ENCODE measurements at regions not wholly inside any gene's neighbourhood (a gene's known extent, or its start where the extent isn't known, plus 50 kb on each side); places are given as distances from the start of the nearest gene placed in this dataset.
"Not testable (repeated sequence)": the region's sequence is repeated elsewhere in the genome, so short reads cannot be mapped to it uniquely, and the experiment has no call there.

- ATAC-seq (ENCODE audit: low read depth) (no peak), DNase-seq (ENCODE audit: low spot score) (no peak)
- TF ChIP-seq CTCF (IDR thresholded peaks at IDR 0.05; ENCODE audit: poor library complexity, severe bottlenecking): no peak
- Histone ChIP-seq H3K36me3 (ENCODE audit: low read depth) (no peaks in the 10 kb centered on the region), H3K4me1 (ENCODE audit: insufficient read depth, poor library complexity, severe bottlenecking) (no peaks in the 10 kb centered on the region), H3K27ac (ENCODE audit: poor library complexity, severe bottlenecking) (no peak overlapping the region), H3K9me3 (ENCODE audit: severe bottlenecking) (no peaks in the 10 kb centered on the region), H3K27me3 (ENCODE audit: insufficient read depth, poor library complexity, severe bottlenecking) (no peaks in the 10 kb centered on the region), H3K4me3 (ENCODE audit: severe bottlenecking) (no peak overlapping the region)
These were observed 607.8 kb upstream of the HS3ST1 start for GRCh38 chr4:12036450-12036849.

GRCh38 chr4:12028258-12028657, 599.6 kb upstream of the HS3ST1 start:
- no peak overlapping the region for H3K27ac ChIP-seq (ENCODE audit: poor library complexity, severe bottlenecking)
- H3K4me3 ChIP-seq (ENCODE audit: severe bottlenecking): no peak overlapping the region
- TF ChIP-seq CTCF (IDR thresholded peaks at IDR 0.05; ENCODE audit: poor library complexity, severe bottlenecking): no peak
- no peaks in the 10 kb centered on the region for H3K9me3 ChIP-seq (ENCODE audit: severe bottlenecking)
- H3K36me3 ChIP-seq (ENCODE audit: low read depth): no peaks in the 10 kb centered on the region
- H3K27me3 ChIP-seq (ENCODE audit: insufficient read depth, poor library complexity, severe bottlenecking): no peaks in the 10 kb centered on the region
- no peak for DNase-seq (ENCODE audit: low spot score)
- no peak for ATAC-seq (ENCODE audit: low read depth)
- no peaks in the 10 kb centered on the region for H3K4me1 ChIP-seq (ENCODE audit: insufficient read depth, poor library complexity, severe bottlenecking)

- Histone ChIP-seq H3K4me3 (ENCODE audit: severe bottlenecking) (no peak overlapping the region), H3K4me1 (ENCODE audit: insufficient read depth, poor library complexity, severe bottlenecking) (no peaks in the 10 kb centered on the region), H3K27me3 (ENCODE audit: insufficient read depth, poor library complexity, severe bottlenecking) (no peaks in the 10 kb centered on the region), H3K27ac (ENCODE audit: poor library complexity, severe bottlenecking) (no peak overlapping the region), H3K36me3 (ENCODE audit: low read depth) (no peaks in the 10 kb centered on the region), H3K9me3 (ENCODE audit: severe bottlenecking) (no peaks in the 10 kb centered on the region)
- no peak for TF ChIP-seq CTCF (IDR thresholded peaks at IDR 0.05; ENCODE audit: poor library complexity, severe bottlenecking)
- ATAC-seq (ENCODE audit: low read depth): no peak
- no peak for DNase-seq (ENCODE audit: low spot score)
These were observed 593.7 kb upstream of the HS3ST1 start for GRCh38 chr4:12022409-12022808.

- Histone ChIP-seq H3K36me3 (ENCODE audit: low read depth) (no peaks in the 10 kb centered on the region), H3K4me1 (ENCODE audit: insufficient read depth, poor library complexity, severe bottlenecking) (no peaks in the 10 kb centered on the region), H3K27ac (ENCODE audit: poor library complexity, severe bottlenecking) (no peak overlapping the region), H3K27me3 (ENCODE audit: insufficient read depth, poor library complexity, severe bottlenecking) (no peaks in the 10 kb centered on the region), H3K9me3 (ENCODE audit: severe bottlenecking) (no peaks in the 10 kb centered on the region), H3K4me3 (ENCODE audit: severe bottlenecking) (no peak overlapping the region)
- DNase-seq (ENCODE audit: low spot score) (no peak), ATAC-seq (ENCODE audit: low read depth) (no peak)
- no peak for TF ChIP-seq CTCF (IDR thresholded peaks at IDR 0.05; ENCODE audit: poor library complexity, severe bottlenecking)
These were observed 588.0 kb upstream of the HS3ST1 start for GRCh38 chr4:12016729-12017128.

GRCh38 chr4:12005471-12005870, 576.8 kb upstream of the HS3ST1 start:
- Histone ChIP-seq H3K27ac (ENCODE audit: poor library complexity, severe bottlenecking) (no peak overlapping the region), H3K4me3 (ENCODE audit: severe bottlenecking) (no peak overlapping the region), H3K4me1 (ENCODE audit: insufficient read depth, poor library complexity, severe bottlenecking) (no peaks in the 10 kb centered on the region), H3K27me3 (ENCODE audit: insufficient read depth, poor library complexity, severe bottlenecking) (no peaks in the 10 kb centered on the region), H3K9me3 (ENCODE audit: severe bottlenecking) (no peaks in the 10 kb centered on the region), H3K36me3 (ENCODE audit: low read depth) (no peaks in the 10 kb centered on the region)
- ATAC-seq (ENCODE audit: low read depth) (no peak), DNase-seq (ENCODE audit: low spot score) (no peak)
- no peak for TF ChIP-seq CTCF (IDR thresholded peaks at IDR 0.05; ENCODE audit: poor library complexity, severe bottlenecking)

GRCh38 chr4:11996581-11996980, 567.9 kb upstream of the HS3ST1 start:
- DNase-seq (ENCODE audit: low spot score); H3K27ac ChIP-seq (ENCODE audit: poor library complexity, severe bottlenecking); H3K9me3 ChIP-seq (ENCODE audit: severe bottlenecking); H3K36me3 ChIP-seq (ENCODE audit: low read depth); H3K4me1 ChIP-seq (ENCODE audit: insufficient read depth, poor library complexity, severe bottlenecking); H3K27me3 ChIP-seq (ENCODE audit: insufficient read depth, poor library complexity, severe bottlenecking); ATAC-seq (ENCODE audit: low read depth); H3K4me3 ChIP-seq (ENCODE audit: severe bottlenecking): not testable (repeated sequence)

Measured in RWPE2 (cell line).